GM06990 (cell line): ENCODE measurements at regions not wholly inside any gene's neighbourhood (a gene's known extent, or its start where the extent isn't known, plus 50 kb on each side); places are given as distances from the start of the nearest gene placed in this dataset.

Experiments used
- DNase-seq: peaks from one replicate; pipeline ENCODE4 v3.0.0-alpha.2; 2011; ENCODE audit not compliant: insufficient read length; ENCODE audit errors: extremely low read depth
- H3K27me3 ChIP-seq: replicated peaks from 2 replicates; pipeline ENCODE4 v1.6.0; 2011; ENCODE audit warnings: low read length; ENCODE audit not compliant: control insufficient read depth, insufficient read depth
- H3K36me3 ChIP-seq: 2 replicates; pipeline ENCODE4 v1.5.1; 2011; ENCODE audit warnings: low read length; ENCODE audit not compliant: control insufficient read depth, insufficient read depth
- H3K4me3 ChIP-seq: replicated peaks from 2 replicates; pipeline ENCODE4 v1.5.1; 2011; ENCODE audit warnings: low read depth, mild to moderate bottlenecking, control low read depth, low read length
- TF ChIP-seq, protein P1 (sequence below): IDR thresholded peaks from 2 replicates; pipeline ENCODE4 v1.5.1; 2011; ENCODE audit warnings: low read length, control low read depth, mild to moderate bottlenecking, inconsistent platforms; ENCODE audit not compliant: insufficient read depth, poor library complexity, severe bottlenecking

- H3K27me3 ChIP-seq = no peaks in the 10 kb centered on the region
- H3K4me3 ChIP-seq = no peak overlapping the region
- DNase-seq = no peak
- TF ChIP-seq, protein P1, sequence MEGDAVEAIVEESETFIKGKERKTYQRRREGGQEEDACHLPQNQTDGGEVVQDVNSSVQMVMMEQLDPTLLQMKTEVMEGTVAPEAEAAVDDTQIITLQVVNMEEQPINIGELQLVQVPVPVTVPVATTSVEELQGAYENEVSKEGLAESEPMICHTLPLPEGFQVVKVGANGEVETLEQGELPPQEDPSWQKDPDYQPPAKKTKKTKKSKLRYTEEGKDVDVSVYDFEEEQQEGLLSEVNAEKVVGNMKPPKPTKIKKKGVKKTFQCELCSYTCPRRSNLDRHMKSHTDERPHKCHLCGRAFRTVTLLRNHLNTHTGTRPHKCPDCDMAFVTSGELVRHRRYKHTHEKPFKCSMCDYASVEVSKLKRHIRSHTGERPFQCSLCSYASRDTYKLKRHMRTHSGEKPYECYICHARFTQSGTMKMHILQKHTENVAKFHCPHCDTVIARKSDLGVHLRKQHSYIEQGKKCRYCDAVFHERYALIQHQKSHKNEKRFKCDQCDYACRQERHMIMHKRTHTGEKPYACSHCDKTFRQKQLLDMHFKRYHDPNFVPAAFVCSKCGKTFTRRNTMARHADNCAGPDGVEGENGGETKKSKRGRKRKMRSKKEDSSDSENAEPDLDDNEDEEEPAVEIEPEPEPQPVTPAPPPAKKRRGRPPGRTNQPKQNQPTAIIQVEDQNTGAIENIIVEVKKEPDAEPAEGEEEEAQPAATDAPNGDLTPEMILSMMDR = no peak
- no peaks in the 10 kb centered on the region for H3K36me3 ChIP-seq
Observed at GRCh38 chr10:21135023-21135931, 238.2 kb upstream of the NEBL start.

DNA sequence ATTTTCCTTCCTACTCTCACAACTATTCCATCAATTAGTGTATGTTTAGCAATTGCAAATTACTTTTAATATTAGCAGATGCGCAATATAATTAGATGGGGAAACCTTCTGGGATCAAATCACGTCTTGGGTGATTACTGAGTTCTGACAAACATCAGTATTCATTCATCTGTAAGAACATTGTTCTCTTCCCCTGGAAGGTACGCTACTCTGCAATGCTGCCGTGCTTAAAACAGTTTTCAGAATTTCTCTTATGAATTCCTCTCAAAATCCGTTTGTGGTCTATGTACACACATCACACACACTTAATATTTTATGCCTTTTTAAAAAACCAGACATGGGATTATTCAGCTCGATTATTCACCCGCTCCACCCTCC, 237.5 kb upstream of the NEBL start:
- no peak overlapping the region for H3K4me3 ChIP-seq
- no peak for DNase-seq
- TF ChIP-seq, protein P1 = no peak

DNA sequence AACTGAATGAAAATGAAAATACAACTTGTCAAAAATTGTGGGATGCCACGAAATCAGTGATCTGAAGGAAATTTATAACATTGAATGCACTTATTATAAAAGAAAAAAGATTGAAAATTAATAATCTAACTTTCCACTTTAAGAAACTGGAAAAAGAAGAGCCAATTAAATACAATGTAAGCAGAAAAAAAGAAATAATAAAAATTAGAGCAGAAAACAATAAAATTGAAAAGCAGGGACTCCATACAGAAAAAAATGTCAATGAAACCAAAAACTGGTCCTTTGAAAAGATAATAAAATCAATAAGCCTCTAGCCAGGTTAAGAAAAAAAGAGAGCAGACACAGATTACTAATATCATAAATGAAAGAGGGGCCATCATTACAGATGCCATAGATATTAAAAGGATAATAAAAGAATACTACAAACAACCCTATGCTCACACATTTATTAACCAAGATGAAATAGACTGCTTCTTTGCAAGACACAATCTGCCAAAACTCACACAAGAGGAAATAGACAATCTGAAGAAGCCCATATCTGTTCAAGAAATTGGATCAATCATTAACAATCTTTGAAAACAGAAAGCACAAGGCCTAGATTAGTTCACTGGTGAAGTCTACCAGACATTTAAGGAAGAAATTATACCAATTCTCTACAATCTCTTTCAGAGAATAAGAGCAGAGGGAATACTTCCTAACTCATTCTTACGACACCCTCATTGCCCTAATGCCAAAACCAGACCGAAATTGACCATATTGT, 233.8 kb upstream of the NEBL start:
- H3K36me3 ChIP-seq = no peaks in the 10 kb centered on the region
- no peak for DNase-seq
- no peak overlapping the region for H3K4me3 ChIP-seq
- TF ChIP-seq, protein P1 = no peak
- no peaks in the 10 kb centered on the region for H3K27me3 ChIP-seq

More for the DNA sequence above, 237.5 kb upstream of the NEBL start:
- Histone ChIP-seq H3K36me3 (no peaks in the 10 kb centered on the region), H3K27me3 (no peaks in the 10 kb centered on the region)

- TF ChIP-seq, protein P1 = no peak
- DNase-seq = no peak
- no peaks in the 10 kb centered on the region for H3K36me3 ChIP-seq
- H3K4me3 ChIP-seq = no peak overlapping the region
- no peaks in the 10 kb centered on the region for H3K27me3 ChIP-seq
Observed at GRCh38 chr10:21130108-21130507, 233.0 kb upstream of the NEBL start.

GRCh38 chr10:21125471-21126228, 228.5 kb upstream of the NEBL start:
- TF ChIP-seq, protein P1 = no peak
- no peak for DNase-seq
- no peak overlapping the region for H3K4me3 ChIP-seq
- no peaks in the 10 kb centered on the region for H3K36me3 ChIP-seq
- H3K27me3 ChIP-seq = no peaks in the 10 kb centered on the region; the same call in 1 of the 2 replicates
